Vagina (tissue), 2 donors: ENCODE measurements at regions not wholly inside any gene's neighbourhood (a gene's known extent, or its start where the extent isn't known, plus 50 kb on each side); places are given as distances from the start of the nearest gene placed in this dataset.

Experiments used
- DNase-seq, 2 donors: peaks; one replicate each; pipeline ENCODE4 v3.0.0-alpha.2; 2017; ENCODE audit errors: extremely low spot score in 2 of 2
- H3K27ac ChIP-seq: fragments of 200-600 bp; sonication (generic); one replicate; pipeline ENCODE4 v1.5.1; 2019
- H3K27me3 ChIP-seq: fragments of 200-600 bp; sonication (generic); one replicate; pipeline ENCODE4 v1.5.1; 2019
- H3K36me3 ChIP-seq, 2 donors: fragments of 200-600 bp; sonication (generic); one replicate each; pipeline ENCODE4 v1.5.1; 2017 to 2019
- H3K4me1 ChIP-seq: fragments of 200-600 bp; sonication (generic); one replicate; pipeline ENCODE4 v1.5.1; 2019
- H3K4me3 ChIP-seq, 2 donors: fragments of 200-600 bp; sonication (generic); 1 replicate in 1 of 2; 2 replicates in 1 of 2; pipeline ENCODE4 v1.5.1; 2016 to 2019
- H3K9me3 ChIP-seq: fragments of 200-600 bp; sonication (generic); one replicate; pipeline ENCODE4 v1.5.1; 2019
- CTCF ChIP-seq, 3 experiments: fragments of 450-650 bp in 2 of 3; fragments of 200-600 bp in 1 of 3; sonication (generic) in 1 of 3; IDR thresholded peaks; one replicate each; pipeline ENCODE4 v1.5.1; 2017 to 2019; ENCODE audit warnings: antibody characterized with exemption in 3 of 3, mild to moderate bottlenecking in 2 of 3, moderate library complexity in 2 of 3
- POLR2A ChIP-seq, 2 donors: fragments of 450-650 bp; IDR thresholded peaks; one replicate each; pipeline ENCODE4 v1.6.1; 2017; ENCODE audit warnings: antibody characterized with exemption in 2 of 2, mild to moderate bottlenecking in 2 of 2, moderate library complexity in 2 of 2
- POLR2AphosphoS5 ChIP-seq, 2 donors: sonication (generic); formaldehyde crosslinking; IDR thresholded peaks; one replicate each; pipeline ENCODE4 v1.9.0; 2017; ENCODE audit warnings: antibody characterized with exemption in 2 of 2, mild to moderate bottlenecking in 2 of 2, low read depth in 1 of 2; ENCODE audit not compliant: insufficient read depth in 1 of 2
- intact Hi-C: fragments of 100-400 bp; cut with DNase I; formaldehyde crosslinking; loops from one replicate; pipeline ENCODE4 v1.15.1; 2023

GRCh38 chr7:155885167-155886155 is 73.2 kb upstream of the SHH start:
- Histone ChIP-seq H3K27ac (no peak overlapping the region), H3K9me3 (no peaks in the 10 kb centered on the region), H3K36me3 (no peaks in the 10 kb centered on the region), H3K4me3 (no peak overlapping the region), H3K27me3 (no peaks in the 10 kb centered on the region), H3K4me1 (no peaks in the 10 kb centered on the region)
- intact Hi-C loops: no loop called here
- no peak for DNase-seq
- TF ChIP-seq POLR2AphosphoS5 (IDR thresholded peaks at IDR 0.05; ENCODE audit: insufficient read depth in 1 of 2, low read depth in 1 of 2): no peak

GRCh38 chr7:155884225-155885166 is 72.2 kb upstream of the SHH start:
- H3K27me3 ChIP-seq: no peaks in the 10 kb centered on the region
- no peak for DNase-seq
- no peaks in the 10 kb centered on the region for H3K4me1 ChIP-seq
- no peaks in the 10 kb centered on the region for H3K9me3 ChIP-seq
- TF ChIP-seq CTCF (IDR thresholded peaks at IDR 0.05) (no peak), POLR2A (IDR thresholded peaks at IDR 0.05) (no peak), POLR2AphosphoS5 (IDR thresholded peaks at IDR 0.05; ENCODE audit: insufficient read depth in 1 of 2, low read depth in 1 of 2) (no peak)
- H3K4me3 ChIP-seq: no peak overlapping the region
- H3K36me3 ChIP-seq: no peaks in the 10 kb centered on the region
- no peak overlapping the region for H3K27ac ChIP-seq
- intact Hi-C loops: no loop called here

- TF ChIP-seq POLR2A (IDR thresholded peaks at IDR 0.05): no peak
- no peak for TF ChIP-seq CTCF (IDR thresholded peaks at IDR 0.05)
- no peak for TF ChIP-seq POLR2AphosphoS5 (IDR thresholded peaks at IDR 0.05; ENCODE audit: insufficient read depth in 1 of 2, low read depth in 1 of 2)
- DNase-seq: no peak
- H3K36me3 ChIP-seq: no peaks in the 10 kb centered on the region
Measured at GRCh38 chr7:155883491-155884224, 71.4 kb upstream of the SHH start.

GRCh38 chr7:155882596-155882995 is 70.3 kb upstream of the SHH start:
- H3K4me3 ChIP-seq: no peak overlapping the region
- intact Hi-C loops: no loop called here

More at GRCh38 chr7:155883491-155884224, 71.4 kb upstream of the SHH start:
- H3K27me3 ChIP-seq: no peaks in the 10 kb centered on the region
- H3K4me1 ChIP-seq: no peaks in the 10 kb centered on the region
- intact Hi-C loops: no loop called here
- no peaks in the 10 kb centered on the region for H3K9me3 ChIP-seq
- H3K4me3 ChIP-seq: no peak overlapping the region
- H3K27ac ChIP-seq: no peak overlapping the region

More at GRCh38 chr7:155882596-155882995, 70.3 kb upstream of the SHH start:
- no peaks in the 10 kb centered on the region for H3K36me3 ChIP-seq
- no peak overlapping the region for H3K27ac ChIP-seq
- DNase-seq: no peak
- no peaks in the 10 kb centered on the region for H3K9me3 ChIP-seq
- H3K4me1 ChIP-seq: no peaks in the 10 kb centered on the region
- TF ChIP-seq CTCF (IDR thresholded peaks at IDR 0.05) (no peak), POLR2AphosphoS5 (IDR thresholded peaks at IDR 0.05; ENCODE audit: insufficient read depth in 1 of 2, low read depth in 1 of 2) (no peak), POLR2A (IDR thresholded peaks at IDR 0.05) (no peak)
- no peaks in the 10 kb centered on the region for H3K27me3 ChIP-seq
